ENCODE measurements at regions not wholly inside any gene's neighbourhood (a gene's known extent, or its start where the extent isn't known, plus 50 kb on each side); places are given as distances from the start of the nearest gene placed in this dataset.

- DNase-seq: no peak
These were observed 191.3 kb downstream of the MID1IP1 start for GRCh38 chrX:38992441-38993096.

DNA sequence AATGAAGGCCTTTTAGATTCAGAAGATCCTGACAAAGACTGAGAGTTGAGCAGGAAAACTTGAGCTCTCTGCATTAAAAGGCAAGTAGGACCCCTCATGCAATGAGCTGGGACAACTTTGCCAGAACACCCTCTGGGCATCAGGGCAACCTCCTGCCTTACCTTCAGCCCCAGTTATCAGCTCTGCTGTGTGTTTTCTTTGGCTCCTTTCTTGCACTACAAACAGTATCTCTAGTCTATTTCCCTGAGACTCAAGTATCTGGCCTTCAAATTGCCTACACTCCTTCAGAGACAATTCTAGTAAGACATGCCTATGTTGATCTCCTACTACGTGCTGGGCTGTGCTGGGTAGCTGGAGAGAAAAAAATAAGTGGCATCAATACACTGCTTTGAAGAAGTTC, 192.2 kb downstream of the MID1IP1 start:
- DNase-seq: no peak

DNA sequence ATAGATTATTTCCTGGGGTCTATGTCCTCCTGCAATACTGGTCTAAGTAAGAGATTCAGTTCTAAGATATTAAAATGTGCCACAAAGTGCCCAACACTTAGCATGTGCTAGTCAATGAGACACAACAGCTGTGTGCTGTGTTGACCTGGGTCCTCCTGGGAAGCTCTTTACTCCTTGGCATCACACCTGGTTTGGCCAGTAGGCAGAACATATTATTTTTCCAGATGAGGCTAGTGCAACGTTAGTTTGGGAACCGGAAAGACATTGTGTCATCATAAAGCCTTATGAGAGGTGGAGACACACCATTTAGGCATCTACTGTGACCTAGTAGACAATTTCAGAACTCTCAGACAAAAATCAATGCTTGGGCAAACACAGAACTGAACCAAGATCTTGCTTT, 197.8 kb downstream of the MID1IP1 start:
- no peak for DNase-seq

DNA sequence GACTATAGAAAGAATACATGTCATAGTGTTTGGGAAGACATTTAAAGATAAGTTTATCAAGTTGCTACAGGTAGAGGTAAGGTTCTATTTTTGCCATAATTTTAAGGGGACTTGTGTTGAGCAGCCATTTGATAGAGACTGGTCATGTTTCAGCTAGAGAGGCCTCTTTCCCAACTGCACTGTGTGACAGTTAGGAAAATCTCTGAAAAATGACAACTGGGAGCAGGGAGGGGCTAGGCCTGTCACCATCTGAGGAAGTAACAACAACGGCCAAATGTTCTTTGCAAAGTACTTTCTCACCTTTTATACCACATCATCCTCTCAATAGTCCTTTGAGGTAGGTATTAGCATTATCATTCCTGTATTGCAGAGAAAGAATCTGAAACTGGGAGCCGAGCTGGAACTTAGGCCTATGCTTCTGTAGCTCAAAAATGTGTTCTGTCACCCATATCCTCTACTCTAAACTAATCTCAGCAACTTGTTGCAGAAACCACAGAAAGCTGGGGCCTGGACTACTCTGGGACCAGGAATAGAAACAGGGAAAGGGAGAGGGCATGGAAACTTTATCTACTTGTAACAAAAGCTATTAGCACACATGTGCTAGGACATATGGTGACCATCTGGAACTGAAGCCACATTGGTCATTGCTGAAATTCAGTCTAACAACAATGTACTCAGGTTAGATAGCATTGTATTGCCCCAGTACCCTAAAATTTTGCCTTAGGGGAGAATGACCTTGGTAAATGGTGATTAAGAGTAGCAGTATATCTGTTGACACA, 198.9 kb downstream of the MID1IP1 start:
- no peak for DNase-seq

DNA sequence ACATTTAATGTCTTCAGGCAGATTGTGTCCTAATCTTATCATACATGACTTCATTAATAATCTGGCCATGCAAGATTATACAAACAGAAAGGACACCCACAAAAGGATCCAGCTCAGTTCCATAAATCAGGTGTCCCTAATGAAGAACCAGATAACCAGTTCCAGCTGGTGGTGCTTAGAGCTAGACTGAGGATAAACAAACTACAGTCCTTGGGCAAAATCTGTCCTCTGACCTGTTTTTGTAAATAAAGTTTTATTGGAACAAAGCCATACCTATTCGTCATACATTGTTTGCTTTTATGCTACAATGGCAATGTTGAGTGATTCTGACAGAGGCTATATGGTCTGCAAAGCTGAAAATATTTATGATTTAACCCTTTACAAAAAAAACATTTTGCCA, 199.5 kb downstream of the MID1IP1 start:
- no peak for DNase-seq

- DNase-seq: no peak
These were observed 201.2 kb downstream of the MID1IP1 start for GRCh38 chrX:39002466-39002865.

DNA sequence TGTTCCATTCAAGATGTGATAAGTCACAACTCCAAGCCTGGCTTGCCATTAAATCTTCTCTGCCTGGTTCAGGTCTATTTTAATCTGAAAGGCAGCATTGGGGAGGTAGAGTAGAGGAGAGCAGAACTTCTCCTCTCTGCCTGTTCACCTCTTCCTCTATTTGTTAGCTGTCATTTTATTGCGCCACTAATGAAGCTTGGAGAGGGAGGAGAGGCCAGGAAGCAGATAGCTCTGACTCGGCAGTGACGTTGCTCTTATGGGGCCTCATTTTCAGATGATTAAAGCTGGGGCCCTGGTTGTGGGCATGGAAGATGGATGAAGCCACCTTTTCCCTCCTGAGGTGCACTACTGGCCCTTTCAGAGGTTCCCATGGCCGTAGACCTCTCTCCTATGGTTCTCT, 207.3 kb downstream of the MID1IP1 start:
- no peak for DNase-seq

- DNase-seq: no peak
These were observed 210.4 kb downstream of the MID1IP1 start for GRCh38 chrX:39011454-39012221.

GRCh38 chrX:39012621-39013111, 211.4 kb downstream of the MID1IP1 start:
- no peak for DNase-seq

DNA sequence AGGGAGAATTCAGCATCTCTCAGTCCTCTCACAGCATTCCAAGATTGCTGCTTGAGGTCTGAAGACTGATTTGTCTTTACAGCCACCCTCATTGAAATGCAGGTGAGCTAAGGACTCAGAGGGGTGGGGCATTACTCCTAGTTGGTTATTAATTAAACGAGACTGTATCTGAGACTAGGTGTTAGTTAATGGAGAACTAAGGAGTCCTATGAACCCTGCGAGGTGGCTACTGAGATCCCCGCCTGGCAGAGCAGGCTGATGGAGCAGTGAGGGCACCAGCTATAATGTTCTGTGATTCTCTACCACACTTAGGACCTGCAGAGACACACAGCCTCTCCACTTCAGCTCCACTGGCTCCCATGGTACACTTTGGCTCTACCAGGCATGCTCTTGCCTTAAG, 215.3 kb downstream of the MID1IP1 start:
- no peak for DNase-seq

- DNase-seq: no peak
These were observed 215.8 kb downstream of the MID1IP1 start for GRCh38 chrX:39017077-39017476.

DNA sequence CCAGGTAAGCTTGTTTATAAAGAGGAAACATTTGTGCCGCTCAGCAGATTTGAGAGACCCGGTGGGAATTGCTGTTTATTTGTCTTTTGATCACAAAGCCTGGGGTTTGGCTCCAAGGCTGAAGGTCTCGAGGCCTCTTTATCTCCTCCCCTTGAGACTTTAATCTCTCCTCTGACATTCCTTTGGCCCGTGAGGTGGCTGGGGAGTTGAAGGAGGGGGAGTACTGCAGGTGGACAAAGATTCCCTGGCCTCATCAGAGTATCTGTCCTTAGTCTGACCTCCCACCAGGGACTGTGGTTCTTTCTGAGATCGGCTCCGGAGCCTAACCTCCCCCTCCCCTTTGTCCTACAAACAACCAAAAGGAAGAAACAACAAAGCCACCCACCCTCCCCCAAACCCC, 216.5 kb downstream of the MID1IP1 start:
- DNase-seq: no peak

GRCh38 chrX:39018541-39018940, 217.3 kb downstream of the MID1IP1 start:
- no peak for DNase-seq

DNA sequence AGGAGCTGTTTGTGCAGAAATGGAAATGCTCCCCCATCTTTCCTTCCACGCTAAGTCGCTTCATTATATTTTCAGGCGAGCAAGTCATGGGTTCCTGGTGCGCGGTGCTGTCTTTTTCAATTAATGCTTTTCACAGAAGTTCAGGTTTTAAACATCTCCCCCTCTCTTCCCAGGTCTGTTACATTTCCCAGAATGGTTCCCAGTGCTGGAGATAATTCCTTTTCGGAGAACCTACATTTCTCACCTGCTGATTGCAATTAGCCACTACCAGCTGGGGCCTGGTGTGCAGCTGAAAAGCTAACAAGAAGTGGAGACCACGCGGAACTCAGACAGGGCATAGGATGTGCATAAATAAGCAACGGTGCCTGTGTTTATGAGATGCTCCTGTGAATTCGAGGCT, 217.8 kb downstream of the MID1IP1 start:
- no peak for DNase-seq

DNA sequence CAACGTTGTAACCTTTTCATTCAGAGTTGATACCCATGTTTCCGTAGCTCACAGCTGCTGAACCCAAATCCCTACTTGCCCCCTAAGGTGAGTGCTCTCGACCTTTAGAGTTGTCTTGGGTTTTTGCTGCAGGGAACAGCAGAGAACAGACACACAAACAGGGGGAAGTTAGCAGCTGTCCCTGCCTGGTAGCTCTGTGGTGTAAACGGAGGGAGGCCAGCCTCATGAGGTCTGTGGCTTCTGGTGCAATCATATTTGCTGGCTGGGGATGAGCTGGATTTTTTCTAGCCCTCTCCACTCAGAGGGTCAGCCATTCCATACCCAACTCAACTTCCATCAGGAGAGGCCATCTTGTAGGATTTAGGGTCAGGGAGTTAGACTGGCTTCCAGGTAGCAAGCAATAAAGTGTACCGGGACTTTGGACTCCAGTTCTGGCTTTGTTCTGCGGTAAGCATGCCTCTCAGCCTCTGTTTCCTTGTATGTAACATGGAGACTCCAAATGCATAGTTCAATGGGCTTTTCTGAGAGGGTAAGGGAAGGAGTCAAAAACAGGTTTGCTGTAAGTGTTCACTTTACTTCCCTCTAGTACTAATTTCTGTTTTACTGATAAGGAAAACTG, 218.9 kb downstream of the MID1IP1 start:
- DNase-seq: no peak

GRCh38 chrX:39022106-39022505, 220.8 kb downstream of the MID1IP1 start:
- DNase-seq: no peak

DNA sequence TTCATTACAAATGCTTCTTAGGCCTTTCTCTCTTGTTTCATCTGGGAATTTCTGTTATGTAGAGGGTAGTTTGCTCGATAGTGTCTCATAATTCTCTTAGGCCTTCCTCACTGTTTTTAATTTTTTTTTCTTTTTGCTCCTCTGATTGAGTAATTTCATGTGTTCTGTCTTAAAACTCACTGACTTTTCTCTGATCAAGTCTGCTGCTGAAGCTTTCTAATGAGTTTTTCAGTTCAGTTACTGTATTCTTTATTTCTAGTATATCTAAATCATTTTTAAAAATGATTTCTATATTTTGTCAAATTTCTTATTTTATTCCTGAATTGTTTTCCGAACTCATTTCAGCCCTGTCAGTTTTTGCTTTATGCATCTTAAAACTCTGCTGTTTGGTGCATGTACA, 228.0 kb downstream of the MID1IP1 start:
- no peak for DNase-seq

GRCh38 chrX:39030636-39031035, 229.4 kb downstream of the MID1IP1 start:
- no peak for DNase-seq

DNA sequence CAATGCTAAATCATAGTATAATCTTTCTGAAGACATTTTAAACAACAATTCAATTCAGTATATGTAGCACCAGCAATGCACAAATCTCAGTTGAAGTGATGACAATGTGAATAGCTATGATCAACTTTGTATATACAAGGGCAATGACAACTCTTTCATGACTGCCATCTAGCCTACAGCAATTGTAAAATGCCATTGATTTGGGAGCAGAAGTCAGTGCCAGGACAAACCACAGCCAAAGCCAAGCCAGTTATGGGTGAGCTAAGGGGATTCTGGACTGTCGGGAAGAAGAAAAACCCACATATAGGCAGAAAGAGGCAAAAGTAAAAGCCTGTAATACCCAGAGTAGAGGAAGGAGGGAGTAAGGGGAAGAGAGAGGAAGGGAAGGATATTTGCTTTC, 238.6 kb downstream of the MID1IP1 start:
- no peak for DNase-seq

GRCh38 chrX:39043838-39044550, 242.7 kb downstream of the MID1IP1 start:
- DNase-seq: no peak

DNA sequence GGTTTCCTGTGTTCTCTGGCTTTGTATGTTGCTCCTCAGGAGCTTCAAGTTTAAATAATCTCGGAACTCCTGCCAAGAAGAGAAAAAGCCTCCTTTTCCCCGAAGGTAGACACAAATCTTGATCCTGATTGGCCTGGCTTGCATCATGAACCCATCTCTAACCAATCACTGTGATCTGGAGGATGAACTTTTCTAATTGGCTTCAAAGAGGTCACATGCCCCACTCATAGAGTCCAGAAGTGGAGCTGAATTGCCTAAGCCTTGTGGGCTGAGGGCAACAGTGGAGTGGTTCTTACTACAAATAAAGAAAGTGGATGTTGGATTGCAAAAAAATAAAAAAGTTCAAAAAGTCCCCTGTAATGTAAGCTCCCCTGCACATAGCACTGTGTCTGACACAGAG, 245.9 kb downstream of the MID1IP1 start:
- DNase-seq: no peak

GRCh38 chrX:39049975-39050374, 248.7 kb downstream of the MID1IP1 start:
- no peak for DNase-seq

- no peak for DNase-seq
These were observed 249.2 kb downstream of the MID1IP1 start for GRCh38 chrX:39050427-39050826.

All from KG1 (cell line).